Liver (tissue), 8 donors: ENCODE measurements at regions not wholly inside any gene's neighbourhood (a gene's known extent, or its start where the extent isn't known, plus 50 kb on each side); places are given as distances from the start of the nearest gene placed in this dataset.

Experiments used
- DNase-seq: peaks from one replicate; pipeline ENCODE4 v3.0.0-alpha.2; 2017; ENCODE audit warnings: low spot score
- H3K27ac ChIP-seq, 2 donors: one replicate each; pipeline ENCODE4 v1.7.0; 2013; ENCODE audit warnings: inconsistent platforms in 2 of 2, low read length in 2 of 2, control low read depth in 1 of 2, low read depth in 1 of 2, mild to moderate bottlenecking in 1 of 2
- H3K27me3 ChIP-seq, 4 donors: one replicate each; pipeline versions ENCODE4 v1.6.1 to v1.7.0; 2013; ENCODE audit warnings: low read length in 3 of 4, inconsistent platforms in 1 of 4, mild to moderate bottlenecking in 1 of 4, moderate library complexity in 1 of 4; ENCODE audit not compliant: control insufficient read depth in 4 of 4, insufficient read depth in 4 of 4
- H3K36me3 ChIP-seq, 4 donors: one replicate each; pipeline versions ENCODE4 v1.6.1 to v1.7.0; 2013; ENCODE audit warnings: low read length in 3 of 4, mild to moderate bottlenecking in 3 of 4, low read depth in 1 of 4, moderate library complexity in 1 of 4; ENCODE audit not compliant: control insufficient read depth in 4 of 4, insufficient read depth in 3 of 4
- H3K4me1 ChIP-seq, 4 donors: one replicate each; pipeline versions ENCODE4 v1.6.1 to v1.7.0; 2013; ENCODE audit warnings: low read length in 3 of 4, mild to moderate bottlenecking in 3 of 4, moderate library complexity in 1 of 4; ENCODE audit not compliant: control insufficient read depth in 4 of 4, insufficient read depth in 4 of 4
- H3K4me3 ChIP-seq, 3 donors: one replicate each; pipeline versions ENCODE4 v1.6.1 to v1.7.0; 2013; ENCODE audit warnings: low read length in 3 of 3, control low read depth in 1 of 3, low read depth in 1 of 3, mild to moderate bottlenecking in 1 of 3
- H3K9ac ChIP-seq, 2 donors: one replicate each; pipeline ENCODE4 v1.7.0; 2013; ENCODE audit warnings: low read length in 2 of 2, mild to moderate bottlenecking in 2 of 2, moderate library complexity in 2 of 2, control low read depth in 1 of 2, low read depth in 1 of 2
- H3K9me3 ChIP-seq, 4 donors: one replicate each; pipeline versions ENCODE4 v1.6.1 to v1.7.0; 2013; ENCODE audit warnings: low read length in 3 of 4; ENCODE audit not compliant: control insufficient read depth in 4 of 4
- EGR1 ChIP-seq, 2 donors: IDR thresholded peaks; 2 replicates each; pipeline ENCODE4 v1.6.1; 2016 to 2018; ENCODE audit warnings: antibody characterized with exemption in 2 of 2, low read depth in 2 of 2
- FOXA1 ChIP-seq: IDR thresholded peaks from 2 replicates; pipeline ENCODE4 v1.6.1; 2016; ENCODE audit warnings: antibody characterized with exemption
- FOXA2 ChIP-seq: IDR thresholded peaks from 2 replicates; pipeline ENCODE4 v1.6.1; 2016; ENCODE audit warnings: antibody characterized with exemption
- GABPA ChIP-seq, 2 donors: IDR thresholded peaks in 1 of 2; conservative IDR thresholded peaks in 1 of 2; 2 replicates each; pipeline ENCODE4 v1.6.1; 2016; ENCODE audit warnings: antibody characterized with exemption in 2 of 2, mild to moderate bottlenecking in 1 of 2, moderate library complexity in 1 of 2
- HNF4A ChIP-seq, 2 donors: conservative IDR thresholded peaks; 2 replicates each; pipeline ENCODE4 v1.6.1; 2016; ENCODE audit warnings: antibody characterized with exemption in 2 of 2, mild to moderate bottlenecking in 2 of 2
- HNF4G ChIP-seq: IDR thresholded peaks from 2 replicates; pipeline ENCODE4 v1.6.1; 2016; ENCODE audit warnings: antibody characterized with exemption
- JUND ChIP-seq, 2 donors: IDR thresholded peaks; 2 replicates each; pipeline ENCODE4 v1.6.1; 2016; ENCODE audit warnings: antibody characterized with exemption in 2 of 2
- MAX ChIP-seq: IDR thresholded peaks from 2 replicates; pipeline ENCODE4 v1.6.1; 2016; ENCODE audit warnings: antibody characterized with exemption
- NR2F2 ChIP-seq: IDR thresholded peaks from 2 replicates; pipeline ENCODE4 v1.6.1; 2016; ENCODE audit warnings: antibody characterized with exemption
- RAD21 ChIP-seq, 2 donors: IDR thresholded peaks; 2 replicates each; pipeline ENCODE4 v1.6.1; 2016; ENCODE audit warnings: antibody characterized with exemption in 2 of 2, mild to moderate bottlenecking in 2 of 2
- REST ChIP-seq: IDR thresholded peaks from 2 replicates; pipeline ENCODE4 v1.6.1; 2016; ENCODE audit warnings: antibody characterized with exemption, mild to moderate bottlenecking
- RXRA ChIP-seq, 2 donors: IDR thresholded peaks; 2 replicates each; pipeline ENCODE4 v1.6.1; 2017 to 2018; ENCODE audit warnings: antibody characterized with exemption in 2 of 2, mild to moderate bottlenecking in 1 of 2
- SP1 ChIP-seq: IDR thresholded peaks from 2 replicates; pipeline ENCODE4 v1.6.1; 2018; ENCODE audit warnings: antibody characterized with exemption, mild to moderate bottlenecking
- TAF1 ChIP-seq: conservative IDR thresholded peaks from 2 replicates; pipeline ENCODE4 v1.6.1; 2016; ENCODE audit warnings: antibody characterized with exemption, mild to moderate bottlenecking
- YY1 ChIP-seq: IDR thresholded peaks from 2 replicates; pipeline ENCODE4 v1.6.1; 2016; ENCODE audit warnings: antibody characterized with exemption, mild to moderate bottlenecking
- ZBTB33 ChIP-seq: IDR thresholded peaks from 2 replicates; pipeline ENCODE4 v1.6.1; 2016; ENCODE audit warnings: antibody characterized with exemption
- WGBS: extraction: QIAGEN DNeasy Blood & Tissue Kit; methylation state at CpG from one replicate; pipeline ENCODE4 v1.1.7; 2013; 5-methylcytosine and 5-hydroxymethylcytosine counted together
- TF ChIP-seq, protein P1 (sequence below): IDR thresholded peaks from 2 replicates; pipeline ENCODE4 v1.6.1; 2016; ENCODE audit warnings: antibody characterized with exemption
- TF ChIP-seq, protein P2 (sequence below): fragments of 150-350 bp; IDR thresholded peaks from 2 replicates; pipeline ENCODE4 v1.5.1; 2017; ENCODE audit warnings: improper control_type of control experiment, low read depth, low read length; ENCODE audit not compliant: missing input control
- donor health status: healthy.
- donor health status: healthy.
- donor health status: healthy.
- donor health status: healthy.
- donor health status: healthy.

DNA sequence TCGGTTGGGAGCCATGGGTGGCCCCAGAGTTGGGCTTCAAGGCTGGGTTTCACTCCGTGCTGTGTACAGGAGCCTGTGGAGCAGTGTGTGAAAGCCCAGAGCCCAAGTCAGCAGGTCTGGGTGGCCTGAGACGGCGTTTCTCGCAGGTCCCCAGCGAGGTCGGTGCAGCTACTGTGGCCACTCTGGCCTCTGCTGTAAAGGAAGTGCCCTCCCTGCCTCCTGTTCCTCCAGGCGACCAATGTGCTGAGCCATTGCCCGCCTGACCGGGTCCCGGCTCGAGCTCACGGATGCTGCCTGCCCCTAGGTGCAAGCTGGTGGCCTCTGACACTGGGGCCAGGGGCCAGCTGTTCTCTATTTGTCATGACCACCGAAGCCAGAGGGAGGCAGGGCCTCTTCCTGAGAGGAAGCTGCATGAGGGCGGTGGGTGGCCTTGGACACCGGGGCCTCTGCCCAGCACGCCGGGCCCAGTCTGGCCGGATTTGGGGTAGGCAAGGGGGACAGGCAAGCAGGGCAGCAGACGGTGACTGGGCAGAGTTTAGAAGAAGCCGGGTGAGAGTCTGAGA, 170.9 kb downstream of the IRF8 start:
- Histone ChIP-seq H3K27me3 (peaks cover 0 to 3% (median 0%) of the 10 kb centered on the region in 4 donors), H3K4me3 (no peak overlapping the region), H3K4me1 (no peaks in the 10 kb centered on the region), H3K9ac (no peak overlapping the region), H3K36me3 (no peaks in the 10 kb centered on the region), H3K9me3 (no peaks in the 10 kb centered on the region), H3K27ac (no peak overlapping the region)
- DNase-seq: no peak
- TF ChIP-seq JUND (IDR thresholded peaks at IDR 0.05): no peak
- no peak for TF ChIP-seq NR2F2
- TF ChIP-seq YY1: no peak
- no peak for TF ChIP-seq SP1
- no peak for TF ChIP-seq RXRA (IDR thresholded peaks at IDR 0.05)
- no peak for TF ChIP-seq MAX
- WGBS: 56% methylated on average over 21 of the region's 21 CpGs

GRCh38 chr16:86070484-86070883, 171.5 kb downstream of the IRF8 start:
- TF ChIP-seq NR2F2 (no peak), ZBTB33 (no peak), HNF4G (no peak), EGR1 (IDR thresholded peaks at IDR 0.05; ENCODE audit: low read depth in 2 of 2) (no peak), JUND (IDR thresholded peaks at IDR 0.05) (no peak), SP1 (no peak), FOXA1 (no peak), HNF4A (conservative IDR thresholded peaks at IDR 0.05) (no peak), GABPA (IDR thresholded peaks at IDR 0.05 in 1 of 2, conservative IDR thresholded peaks at IDR 0.05 in 1 of 2) (no peak), RXRA (IDR thresholded peaks at IDR 0.05) (no peak), FOXA2 (no peak), YY1 (no peak), REST (no peak), MAX (no peak), TAF1 (no peak), RAD21 (IDR thresholded peaks at IDR 0.05) (no peak)
- TF ChIP-seq, protein P1, sequence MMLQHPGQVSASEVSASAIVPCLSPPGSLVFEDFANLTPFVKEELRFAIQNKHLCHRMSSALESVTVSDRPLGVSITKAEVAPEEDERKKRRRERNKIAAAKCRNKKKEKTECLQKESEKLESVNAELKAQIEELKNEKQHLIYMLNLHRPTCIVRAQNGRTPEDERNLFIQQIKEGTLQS: no peak
- TF ChIP-seq, protein P2, sequence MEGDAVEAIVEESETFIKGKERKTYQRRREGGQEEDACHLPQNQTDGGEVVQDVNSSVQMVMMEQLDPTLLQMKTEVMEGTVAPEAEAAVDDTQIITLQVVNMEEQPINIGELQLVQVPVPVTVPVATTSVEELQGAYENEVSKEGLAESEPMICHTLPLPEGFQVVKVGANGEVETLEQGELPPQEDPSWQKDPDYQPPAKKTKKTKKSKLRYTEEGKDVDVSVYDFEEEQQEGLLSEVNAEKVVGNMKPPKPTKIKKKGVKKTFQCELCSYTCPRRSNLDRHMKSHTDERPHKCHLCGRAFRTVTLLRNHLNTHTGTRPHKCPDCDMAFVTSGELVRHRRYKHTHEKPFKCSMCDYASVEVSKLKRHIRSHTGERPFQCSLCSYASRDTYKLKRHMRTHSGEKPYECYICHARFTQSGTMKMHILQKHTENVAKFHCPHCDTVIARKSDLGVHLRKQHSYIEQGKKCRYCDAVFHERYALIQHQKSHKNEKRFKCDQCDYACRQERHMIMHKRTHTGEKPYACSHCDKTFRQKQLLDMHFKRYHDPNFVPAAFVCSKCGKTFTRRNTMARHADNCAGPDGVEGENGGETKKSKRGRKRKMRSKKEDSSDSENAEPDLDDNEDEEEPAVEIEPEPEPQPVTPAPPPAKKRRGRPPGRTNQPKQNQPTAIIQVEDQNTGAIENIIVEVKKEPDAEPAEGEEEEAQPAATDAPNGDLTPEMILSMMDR: no peak
- H3K4me3 ChIP-seq: no peak overlapping the region
- WGBS: 76% methylated on average over 6 of the region's 6 CpGs
- no peaks in the 10 kb centered on the region for H3K9me3 ChIP-seq
- no peak for DNase-seq
- H3K9ac ChIP-seq: no peak overlapping the region
- H3K27ac ChIP-seq: no peak overlapping the region
- H3K36me3 ChIP-seq: no peaks in the 10 kb centered on the region
- H3K27me3 ChIP-seq: peaks cover 0 to 3% (median 0%) of the 10 kb centered on the region in 4 donors
- H3K4me1 ChIP-seq: no peaks in the 10 kb centered on the region
